SK-N-MC (cell line): ENCODE measurements at regions not wholly inside any gene's neighbourhood (a gene's known extent, or its start where the extent isn't known, plus 50 kb on each side); places are given as distances from the start of the nearest gene placed in this dataset.

Experiments
- EZH2 ChIP-seq: fragments of 200-600 bp; sonication (generic); IDR thresholded peaks from one replicate; pipeline ENCODE4 v1.6.1; 2017; ENCODE audit warnings: antibody characterized with exemption
- FOXP2 ChIP-seq: optimal IDR thresholded peaks from 2 replicates; pipeline ENCODE3; 2011; ENCODE audit warnings: mild to moderate bottlenecking, moderate library complexity; ENCODE audit not compliant: insufficient read depth; ENCODE audit errors: extremely low read length, control extremely low read depth

GRCh38 chr10:129018511-129018910 lies 448.5 kb upstream of the MGMT start:
- TF ChIP-seq EZH2 (no peak), FOXP2 (no peak)
